ENCODE measurements at regions not wholly inside any gene's neighbourhood (a gene's known extent, or its start where the extent isn't known, plus 50 kb on each side); places are given as distances from the start of the nearest gene placed in this dataset.

DNA sequence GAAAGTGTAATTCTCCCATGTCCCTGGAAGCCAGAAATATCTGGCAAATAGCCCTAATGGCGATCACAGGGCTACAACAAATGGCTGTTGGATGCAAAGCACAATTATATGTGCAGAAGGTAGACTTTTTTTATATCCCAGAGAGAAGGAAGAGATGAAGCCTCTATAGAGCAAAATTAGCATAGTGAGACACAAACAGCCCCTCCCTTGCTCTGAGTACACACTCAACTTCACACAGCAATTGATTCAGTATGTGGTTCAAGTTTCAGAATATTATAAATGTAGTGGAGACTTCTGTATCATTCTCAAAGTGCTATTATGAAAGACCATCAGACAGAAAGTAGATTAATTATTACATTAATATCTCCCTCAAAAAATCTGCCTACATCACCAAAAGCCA lies 246.5 kb upstream of the TBX18 start:
- no peak overlapping the region for H3K27ac Mint-ChIP-seq
- CTCF ChIA-PET = no interaction called here
- DNase-seq (no peak), ATAC-seq (ENCODE audit: poor library complexity) (no peak)
- H3K4me3 Mint-ChIP-seq = no peak overlapping the region
- Histone ChIP-seq H3K4me1 (ENCODE audit: insufficient read depth, low read length) (no peaks in the 10 kb centered on the region), H3K36me3 (ENCODE audit: insufficient read depth, low read length) (no peaks in the 10 kb centered on the region), H3K27ac (ENCODE audit: low read depth in 1 of 2, low read length in 2 of 2) (no peak overlapping the region), H3K4me3 (ENCODE audit: low read length) (no peak overlapping the region), H3K9me3 (ENCODE audit: control insufficient read depth in 1 of 2, insufficient read depth in 1 of 2, low read length in 2 of 2) (no peaks in the 10 kb centered on the region), H3K27me3 (ENCODE audit: control insufficient read depth in 1 of 2, insufficient read depth in 2 of 2, low read length in 2 of 2) (peaks cover 0 to 3% of the 10 kb centered on the region in 2 experiments)
- H3K36me3 Mint-ChIP-seq (ENCODE audit: low read depth) = no peaks in the 10 kb centered on the region
- intact Hi-C loops (cut with DNase I, micrococcal nuclease) = no loop called here
- POLR2A ChIA-PET = no interaction called here
- H3K9me3 Mint-ChIP-seq = peaks cover 11% of the 10 kb centered on the region
- TF ChIP-seq, protein P1, sequence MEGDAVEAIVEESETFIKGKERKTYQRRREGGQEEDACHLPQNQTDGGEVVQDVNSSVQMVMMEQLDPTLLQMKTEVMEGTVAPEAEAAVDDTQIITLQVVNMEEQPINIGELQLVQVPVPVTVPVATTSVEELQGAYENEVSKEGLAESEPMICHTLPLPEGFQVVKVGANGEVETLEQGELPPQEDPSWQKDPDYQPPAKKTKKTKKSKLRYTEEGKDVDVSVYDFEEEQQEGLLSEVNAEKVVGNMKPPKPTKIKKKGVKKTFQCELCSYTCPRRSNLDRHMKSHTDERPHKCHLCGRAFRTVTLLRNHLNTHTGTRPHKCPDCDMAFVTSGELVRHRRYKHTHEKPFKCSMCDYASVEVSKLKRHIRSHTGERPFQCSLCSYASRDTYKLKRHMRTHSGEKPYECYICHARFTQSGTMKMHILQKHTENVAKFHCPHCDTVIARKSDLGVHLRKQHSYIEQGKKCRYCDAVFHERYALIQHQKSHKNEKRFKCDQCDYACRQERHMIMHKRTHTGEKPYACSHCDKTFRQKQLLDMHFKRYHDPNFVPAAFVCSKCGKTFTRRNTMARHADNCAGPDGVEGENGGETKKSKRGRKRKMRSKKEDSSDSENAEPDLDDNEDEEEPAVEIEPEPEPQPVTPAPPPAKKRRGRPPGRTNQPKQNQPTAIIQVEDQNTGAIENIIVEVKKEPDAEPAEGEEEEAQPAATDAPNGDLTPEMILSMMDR (IDR thresholded peaks at IDR 0.05) = no peak
- H3K27me3 Mint-ChIP-seq = no peaks in the 10 kb centered on the region
- H3K4me1 Mint-ChIP-seq (ENCODE audit: low read depth) = no peaks in the 10 kb centered on the region

DNA sequence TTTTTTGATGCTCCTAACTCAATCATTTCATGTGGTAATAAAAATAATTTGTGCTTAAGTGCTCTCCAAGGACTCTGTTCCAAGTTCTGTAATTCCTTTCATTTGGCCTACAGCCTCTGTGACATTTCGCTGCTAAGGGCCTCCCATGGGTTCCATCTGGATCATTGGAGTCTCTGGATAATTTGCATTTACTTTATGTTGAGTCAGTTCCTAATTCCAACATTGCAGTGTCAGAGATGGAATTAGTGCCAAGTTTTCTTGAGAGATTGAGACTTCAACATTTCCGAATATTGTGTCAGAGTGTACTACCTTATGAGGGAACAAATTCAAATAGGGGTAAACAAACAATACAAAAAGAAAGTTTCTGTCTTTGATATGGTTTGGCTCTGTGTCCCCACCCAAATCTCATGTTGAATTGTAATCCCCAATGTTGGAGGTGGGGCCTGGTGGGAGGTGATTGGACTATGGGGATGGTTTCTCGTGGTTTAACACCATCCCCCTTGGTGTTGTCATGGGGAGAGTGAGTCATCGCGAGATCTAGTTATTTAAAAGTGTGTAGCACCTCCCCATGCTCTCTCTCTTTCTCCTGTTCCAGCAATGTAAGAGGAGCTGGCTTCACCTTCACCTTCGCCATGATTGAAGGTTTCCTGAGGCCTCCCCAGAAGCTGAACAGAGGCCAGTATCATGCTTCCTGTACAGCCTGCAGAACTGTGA lies 244.1 kb upstream of the TBX18 start:
- Histone ChIP-seq H3K9me3 (ENCODE audit: control insufficient read depth in 1 of 2, insufficient read depth in 1 of 2, low read length in 2 of 2) (no peaks in the 10 kb centered on the region), H3K27me3 (ENCODE audit: control insufficient read depth in 1 of 2, insufficient read depth in 2 of 2, low read length in 2 of 2) (peaks cover 0 to 3% of the 10 kb centered on the region in 2 experiments), H3K27ac (ENCODE audit: low read depth in 1 of 2, low read length in 2 of 2) (no peak overlapping the region), H3K36me3 (ENCODE audit: insufficient read depth, low read length) (no peaks in the 10 kb centered on the region), H3K4me3 (ENCODE audit: low read length) (no peak overlapping the region), H3K4me1 (ENCODE audit: insufficient read depth, low read length) (no peaks in the 10 kb centered on the region)
- ChIA-PET POLR2A (no interaction called here), CTCF (no interaction called here)
- Mint-ChIP-seq H3K9me3 (peaks cover 11% of the 10 kb centered on the region), H3K27ac (no peak overlapping the region), H3K4me3 (no peak overlapping the region), H3K27me3 (no peaks in the 10 kb centered on the region), H3K36me3 (ENCODE audit: low read depth) (no peaks in the 10 kb centered on the region), H3K4me1 (ENCODE audit: low read depth) (no peaks in the 10 kb centered on the region)
- TF ChIP-seq, protein P1 (IDR thresholded peaks at IDR 0.05) = no peak
- no peak for DNase-seq
- ATAC-seq (ENCODE audit: poor library complexity) = no peak
- intact Hi-C loops (cut with DNase I, micrococcal nuclease) = no loop called here

DNA sequence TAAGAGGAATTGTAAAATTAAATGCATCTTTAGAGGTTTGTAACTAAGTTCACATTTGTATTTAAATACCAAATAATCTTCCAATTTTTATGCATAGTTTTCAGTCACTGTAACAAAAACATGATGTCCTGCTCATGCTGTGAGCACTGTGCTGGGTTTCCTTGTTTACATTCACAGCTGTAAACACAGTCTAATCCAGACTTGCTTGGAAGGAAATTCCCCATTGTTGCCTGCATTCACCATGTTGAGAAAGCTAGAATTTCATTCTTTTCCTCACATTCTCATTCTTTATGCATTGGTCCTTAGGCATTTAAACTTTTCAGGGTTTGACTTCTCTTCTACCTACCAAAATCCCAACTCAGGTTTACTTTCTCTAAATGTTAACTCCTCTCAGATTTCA lies 242.0 kb upstream of the TBX18 start:
- no peak for DNase-seq
- no peaks in the 10 kb centered on the region for H3K27me3 Mint-ChIP-seq
- intact Hi-C loops (cut with DNase I, micrococcal nuclease) = no loop called here
- no peaks in the 10 kb centered on the region for H3K36me3 ChIP-seq (ENCODE audit: insufficient read depth, low read length)
- ChIA-PET CTCF (no interaction called here), POLR2A (no interaction called here)
- no peaks in the 10 kb centered on the region for H3K9me3 ChIP-seq (ENCODE audit: control insufficient read depth in 1 of 2, insufficient read depth in 1 of 2, low read length in 2 of 2)
- no peaks in the 10 kb centered on the region for H3K4me1 Mint-ChIP-seq (ENCODE audit: low read depth)
- H3K27ac ChIP-seq (ENCODE audit: low read depth in 1 of 2, low read length in 2 of 2) = no peak overlapping the region
- H3K4me1 ChIP-seq (ENCODE audit: insufficient read depth, low read length) = no peaks in the 10 kb centered on the region
- peaks cover 0 to 2% of the 10 kb centered on the region in 2 experiments for H3K27me3 ChIP-seq (ENCODE audit: control insufficient read depth in 1 of 2, insufficient read depth in 2 of 2, low read length in 2 of 2)
- no peak overlapping the region for H3K4me3 ChIP-seq (ENCODE audit: low read length)
- no peak overlapping the region for H3K4me3 Mint-ChIP-seq
- no peaks in the 10 kb centered on the region for H3K36me3 Mint-ChIP-seq (ENCODE audit: low read depth)
- H3K27ac Mint-ChIP-seq = no peak overlapping the region
- ATAC-seq (ENCODE audit: poor library complexity) = no peak
- peaks cover 12% of the 10 kb centered on the region for H3K9me3 Mint-ChIP-seq
- TF ChIP-seq, protein P1 (IDR thresholded peaks at IDR 0.05) = no peak

Data from CD4-positive, alpha-beta T cell (primary cell).